T-helper 2 cell treated with Interferon-gamma antibody and Interleukin-4, amounts not matched to agents 100 ng/mL and 5 ng/mL, for 36 hours (primary cell): ENCODE measurements at regions not wholly inside any gene's neighbourhood (a gene's known extent, or its start where the extent isn't known, plus 50 kb on each side); places are given as distances from the start of the nearest gene placed in this dataset.

ENCODE experiments used
- intact Hi-C: fragments of 100-400 bp; cut with micrococcal nuclease; formaldehyde crosslinking; loops from one replicate; pipeline ENCODE4 v1.15.1; 2023

DNA sequence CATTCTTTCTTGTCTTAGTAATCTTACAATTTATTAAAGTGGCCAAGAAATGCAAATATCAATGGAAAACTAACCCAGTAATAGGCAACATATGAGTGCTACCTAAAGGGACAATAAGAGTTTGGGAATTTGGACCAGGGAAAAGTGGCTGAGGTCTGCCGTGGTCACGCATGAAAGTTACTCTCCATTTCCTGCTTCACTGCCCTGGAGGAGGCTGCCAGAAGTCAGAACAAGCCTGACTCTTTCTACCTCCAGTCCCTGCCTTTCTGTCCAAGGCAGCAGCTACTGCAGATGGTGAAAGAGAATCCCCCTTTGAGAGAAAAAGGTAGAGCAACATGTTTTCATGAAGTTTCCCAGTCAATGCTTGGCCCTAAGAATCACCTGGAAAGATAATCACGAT lies 201.1 kb upstream of the ARGLU1 start:
- intact Hi-C loops, result no loop called here

DNA sequence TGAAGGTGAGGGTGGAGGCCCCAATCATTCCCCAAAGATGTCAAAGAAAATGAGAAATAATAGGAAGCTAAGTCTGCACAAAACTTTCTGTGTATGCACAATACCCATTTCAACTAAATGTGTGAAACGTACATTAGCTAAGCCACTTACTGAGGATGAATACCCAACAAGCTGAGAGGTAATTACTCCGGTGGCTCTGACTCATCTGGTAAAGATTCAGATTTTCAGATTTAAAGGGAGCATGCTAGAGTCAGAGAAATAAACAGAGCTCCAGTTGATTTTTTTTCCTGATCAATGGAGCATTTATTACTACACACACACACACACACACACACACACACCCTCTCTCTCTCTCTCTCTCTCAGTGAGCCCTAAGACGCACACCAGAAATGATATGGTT lies 194.8 kb upstream of the ARGLU1 start:
- intact Hi-C loops, result no loop called here

GRCh38 chr13:106756446-106756845 lies 188.5 kb upstream of the ARGLU1 start:
- intact Hi-C loops, result no loop called here

DNA sequence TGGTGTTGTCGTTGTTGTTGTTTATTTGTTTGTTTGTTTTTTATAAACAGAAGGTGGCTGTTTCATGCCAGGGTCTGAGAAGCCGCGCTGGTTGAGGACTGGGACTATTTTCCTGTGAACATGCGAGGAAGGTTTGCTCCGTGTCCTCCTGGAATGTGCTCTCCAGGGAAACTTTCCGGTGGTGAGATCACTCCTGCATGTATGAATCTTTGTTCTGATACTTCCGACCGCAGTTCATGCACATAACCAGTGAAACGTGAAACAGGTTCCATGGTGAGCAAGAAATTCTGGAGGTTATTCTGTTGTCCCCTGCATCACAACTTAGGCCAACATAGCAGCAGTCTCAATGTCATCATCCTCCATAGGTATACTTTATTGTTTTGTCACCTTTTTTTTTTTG lies 187.6 kb upstream of the ARGLU1 start:
- intact Hi-C loops, result no loop called here

DNA sequence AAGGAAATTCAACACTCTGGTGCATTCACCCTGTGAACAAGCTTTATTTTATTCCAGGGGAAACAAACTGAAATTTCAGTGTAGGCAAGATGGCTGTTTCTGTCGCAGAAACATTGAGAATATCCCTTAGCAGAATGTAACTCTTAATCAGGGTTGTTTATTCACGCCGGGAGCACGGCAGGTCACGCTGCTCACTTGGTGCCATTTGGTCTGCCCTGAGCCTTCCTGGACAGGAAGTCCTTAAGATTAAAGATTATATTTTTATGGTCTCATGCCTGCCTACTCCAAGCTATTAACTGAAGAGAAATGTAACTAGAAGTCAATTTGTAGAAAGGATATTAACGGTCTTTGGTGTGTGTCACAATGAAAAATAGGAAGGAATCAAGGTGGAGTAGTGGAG lies 185.3 kb upstream of the ARGLU1 start:
- intact Hi-C loops, result no loop called here

DNA sequence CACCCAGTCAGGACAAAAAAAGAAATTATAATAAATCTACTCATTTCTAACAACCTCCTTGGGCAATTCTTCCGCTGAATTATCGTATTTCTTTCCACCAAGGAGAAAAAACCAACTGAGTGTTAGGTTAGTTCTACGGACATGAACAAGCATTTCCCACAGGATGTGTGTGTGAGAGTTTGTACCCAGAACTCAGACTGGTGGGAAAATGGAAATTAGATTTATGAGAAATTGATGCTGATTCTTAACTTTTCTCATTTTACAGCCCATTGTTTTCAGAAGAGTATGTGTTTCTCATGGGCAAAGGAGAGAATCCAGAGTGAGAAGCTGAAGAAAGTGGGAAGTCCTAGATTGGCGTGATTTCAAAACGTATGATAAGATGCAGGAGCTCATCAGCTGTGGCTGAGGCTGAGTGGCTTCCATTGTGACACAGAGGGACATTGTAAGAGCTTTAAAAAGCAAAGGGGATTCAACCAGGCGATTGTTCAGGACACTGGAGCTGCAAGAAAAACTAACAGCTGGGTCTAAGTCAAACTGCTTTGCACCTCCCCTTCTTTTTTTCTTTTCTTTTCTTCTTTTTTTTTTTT lies 184.7 kb upstream of the ARGLU1 start:
- intact Hi-C loops, result no loop called here

DNA sequence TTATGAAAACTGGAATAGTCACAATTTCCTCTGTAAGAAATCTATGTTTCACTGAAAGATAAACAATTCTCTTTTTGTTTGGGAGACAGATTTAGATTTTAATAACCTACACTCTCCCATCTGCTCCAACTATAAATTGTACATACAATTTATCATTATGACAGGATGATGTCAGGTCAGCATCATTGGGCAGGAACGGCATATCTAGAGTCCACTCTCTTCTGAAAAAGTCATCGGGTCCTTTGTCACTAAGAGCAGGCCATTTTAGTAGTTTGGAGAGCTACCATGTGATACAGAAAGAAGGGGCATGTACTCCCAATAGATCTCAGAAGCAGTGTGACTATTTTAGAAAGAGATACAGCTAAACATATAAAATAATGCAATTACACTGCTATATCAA lies 180.8 kb upstream of the ARGLU1 start:
- intact Hi-C loops, result no loop called here

GRCh38 chr13:106744516-106744915 lies 176.6 kb upstream of the ARGLU1 start:
- intact Hi-C loops, result no loop called here

- intact Hi-C loops, result no loop called here
These were observed 170.3 kb upstream of the ARGLU1 start for GRCh38 chr13:106738186-106738678.

- intact Hi-C loops, result no loop called here
These were observed 169.0 kb upstream of the ARGLU1 start for GRCh38 chr13:106736941-106737340.

DNA sequence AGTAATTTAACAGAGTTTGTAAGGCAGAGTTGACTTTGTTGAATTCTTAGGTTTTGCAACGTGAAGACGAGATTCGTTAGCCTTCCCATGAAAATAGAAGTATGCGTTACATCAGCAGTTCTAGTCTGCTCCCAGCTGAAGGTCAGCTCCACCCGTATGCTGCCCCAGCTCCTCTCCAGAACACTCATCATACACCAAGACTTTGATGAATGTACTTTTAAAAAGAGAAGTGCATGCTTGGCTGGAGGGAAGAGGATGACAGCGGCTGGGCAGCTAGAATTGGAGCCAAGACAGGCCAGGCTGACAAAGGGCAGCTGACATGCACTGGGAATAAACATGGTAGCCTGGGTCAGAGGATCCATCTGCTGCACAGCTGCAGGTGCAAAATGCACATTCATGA lies 166.3 kb upstream of the ARGLU1 start:
- intact Hi-C loops, result no loop called here

- intact Hi-C loops, result no loop called here
These were observed 155.1 kb upstream of the ARGLU1 start for GRCh38 chr13:106723036-106723435.

DNA sequence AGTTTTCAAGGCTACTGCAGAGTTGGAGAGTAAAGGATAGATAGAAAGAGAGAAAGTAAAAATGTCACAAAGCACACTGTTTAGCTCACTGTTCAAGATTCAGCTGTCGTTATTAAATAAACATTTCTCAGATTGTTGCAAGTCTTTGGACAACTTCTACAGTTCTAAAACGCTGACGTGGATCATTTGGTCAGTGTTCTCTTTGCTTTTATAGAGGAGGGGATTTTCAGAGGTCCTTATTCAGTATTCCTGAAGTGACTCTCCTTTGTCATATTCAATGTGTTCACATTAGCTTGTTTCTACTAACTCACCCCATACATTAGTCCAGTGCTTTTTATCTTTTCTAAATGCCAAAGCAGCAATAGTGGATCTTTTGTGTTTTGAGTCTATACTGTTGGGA lies 154.7 kb upstream of the ARGLU1 start:
- intact Hi-C loops, result no loop called here

GRCh38 chr13:106721599-106721998 lies 153.7 kb upstream of the ARGLU1 start:
- intact Hi-C loops, result no loop called here

DNA sequence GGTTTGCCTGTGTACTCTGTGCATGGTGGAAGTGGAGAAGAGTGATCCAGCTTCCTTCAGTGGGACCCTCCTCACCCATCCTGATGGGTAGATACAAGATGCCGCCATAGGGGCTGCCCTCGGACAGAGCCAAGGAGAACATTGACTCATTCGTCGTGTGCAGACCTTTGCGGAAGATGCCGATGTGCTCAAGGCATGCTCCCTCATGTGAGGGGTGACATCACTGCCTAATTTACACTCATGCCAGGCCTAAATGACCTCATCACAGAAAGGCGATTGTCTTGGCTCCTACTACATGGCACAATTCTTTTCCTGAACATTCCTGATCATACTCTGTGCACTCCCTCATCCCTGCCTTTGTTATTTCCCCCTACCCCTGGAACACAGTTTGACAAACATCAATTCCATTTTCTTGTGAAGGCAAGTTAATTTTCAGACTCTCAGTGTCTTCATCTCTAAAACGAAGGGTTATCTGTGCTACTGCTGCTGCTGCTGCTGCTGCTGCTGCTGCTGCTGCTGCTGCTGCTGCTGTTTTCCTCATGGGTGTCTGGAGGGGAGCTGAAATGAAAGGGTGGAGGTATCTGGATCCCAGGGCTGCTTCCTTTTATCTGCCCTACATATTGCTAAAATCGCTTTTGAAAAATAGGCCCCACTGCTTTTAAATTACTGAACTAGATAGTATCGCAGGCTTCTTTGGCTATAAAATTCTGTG lies 146.5 kb upstream of the ARGLU1 start:
- intact Hi-C loops, result no loop called here

DNA sequence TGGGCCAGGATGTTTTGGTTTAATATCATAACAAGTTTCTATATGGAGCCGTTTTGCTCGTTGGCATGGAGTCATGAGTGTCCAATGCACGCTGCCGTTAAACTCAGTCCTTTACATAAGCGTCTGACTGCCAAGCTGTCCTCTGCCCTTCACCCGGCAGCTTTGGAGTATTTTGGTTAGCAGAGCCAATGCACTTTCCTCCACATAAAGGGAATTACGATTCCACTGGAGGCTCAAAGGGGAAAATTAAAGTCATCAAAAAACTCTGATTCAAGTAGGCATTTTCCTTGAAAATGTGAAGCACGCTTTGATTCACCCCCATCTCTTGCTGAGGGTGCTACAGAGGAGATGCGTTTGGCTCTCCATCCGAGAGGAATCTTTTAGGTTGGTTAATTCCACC lies 144.4 kb upstream of the ARGLU1 start:
- intact Hi-C loops, result no loop called here

- intact Hi-C loops, result no loop called here
These were observed 142.3 kb upstream of the ARGLU1 start for GRCh38 chr13:106710266-106710665.

DNA sequence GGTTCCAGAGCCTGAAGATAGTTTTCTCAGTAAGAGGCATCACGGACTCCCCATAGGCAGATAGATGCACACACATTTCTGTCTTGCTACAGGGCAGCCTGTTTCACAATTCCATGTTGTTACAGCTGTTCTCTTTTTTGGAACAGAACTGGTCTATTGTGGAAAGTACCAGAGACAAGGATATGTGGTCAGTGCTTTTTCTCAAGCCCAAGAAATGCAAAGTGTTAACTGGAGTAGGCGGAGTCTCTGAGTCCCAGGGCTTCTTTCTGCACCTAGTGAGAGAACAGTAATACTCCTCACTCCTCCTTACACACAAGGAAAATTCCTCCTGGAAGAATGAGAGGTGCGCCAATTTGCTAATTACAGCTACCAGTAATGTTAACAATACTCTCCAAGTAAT lies 141.6 kb upstream of the ARGLU1 start:
- intact Hi-C loops, result no loop called here

DNA sequence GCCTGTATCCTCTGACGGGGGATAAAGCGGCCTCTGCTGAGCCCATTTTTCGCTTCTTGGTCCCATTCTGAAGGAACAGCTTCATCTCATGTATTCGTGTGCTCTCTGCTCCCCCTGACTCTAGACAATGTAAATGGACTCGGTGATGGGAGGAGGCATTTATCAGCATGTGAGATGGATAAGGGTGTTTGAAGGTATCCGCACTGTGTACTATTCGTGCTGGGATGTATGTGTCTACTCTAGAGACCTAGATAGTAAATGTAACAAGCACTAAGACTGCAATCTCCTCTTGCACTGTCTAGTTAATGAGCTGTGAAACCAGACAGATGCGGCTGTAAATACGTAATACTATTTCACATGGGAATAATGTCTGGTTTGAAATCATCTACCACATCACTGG lies 134.6 kb upstream of the ARGLU1 start:
- intact Hi-C loops, result no loop called here

GRCh38 chr13:106701771-106702341 lies 133.9 kb upstream of the ARGLU1 start:
- intact Hi-C loops, result no loop called here

GRCh38 chr13:106700439-106700838 lies 132.5 kb upstream of the ARGLU1 start:
- intact Hi-C loops, result no loop called here

GRCh38 chr13:106700007-106700406 lies 132.1 kb upstream of the ARGLU1 start:
- intact Hi-C loops, result no loop called here

DNA sequence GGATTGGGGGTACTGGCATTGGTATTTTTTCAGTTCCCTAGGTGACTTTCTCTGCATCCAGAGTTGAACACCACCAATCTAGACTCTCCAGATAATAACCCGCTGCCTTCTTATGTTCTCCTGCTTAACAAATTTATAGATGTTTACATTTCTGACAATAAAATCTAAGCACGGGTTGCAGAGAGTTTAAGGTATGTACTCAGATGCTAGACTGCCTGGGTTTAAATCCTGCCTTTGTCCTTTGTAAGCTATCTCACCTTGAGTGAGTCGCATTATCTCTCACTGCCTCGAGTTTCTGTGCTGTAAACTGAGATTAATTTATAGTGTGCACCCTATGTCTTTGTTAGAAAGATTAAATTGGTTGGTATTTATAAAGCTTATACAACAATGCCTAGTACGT lies 131.4 kb upstream of the ARGLU1 start:
- intact Hi-C loops, result no loop called here
